Ovary (tissue), 7 donors: ENCODE measurements at regions not wholly inside any gene's neighbourhood (a gene's known extent, or its start where the extent isn't known, plus 50 kb on each side); places are given as distances from the start of the nearest gene placed in this dataset.
"Not testable (repeated sequence)": the region's sequence is repeated elsewhere in the genome, so short reads cannot be mapped to it uniquely, and the experiment has no call there.

Experiments used
- DNase-seq, 5 donors: peaks; one replicate each; pipeline ENCODE4 v3.0.0-alpha.2; 2019 to 2020
- H3K27ac ChIP-seq, 2 donors: fragments of 200-600 bp; one replicate each; pipeline versions ENCODE4 v1.5.1 to v1.8.0; 2019 to 2022
- H3K27me3 ChIP-seq: fragments of 200-600 bp; one replicate; pipeline ENCODE4 v1.8.0; 2022
- H3K36me3 ChIP-seq: fragments of 200-600 bp; sonication (generic); one replicate; pipeline ENCODE4 v1.5.1; 2019
- H3K4me1 ChIP-seq: one replicate; pipeline ENCODE4 v1.8.1; 2013; ENCODE audit warnings: mild to moderate bottlenecking, moderate library complexity; ENCODE audit not compliant: insufficient read depth
- H3K4me3 ChIP-seq: fragments of 200-600 bp; sonication (generic); one replicate; pipeline ENCODE4 v1.5.1; 2017
- H3K9me3 ChIP-seq, 2 donors: fragments of 200-600 bp in 1 of 2; sonication (generic) in 1 of 2; one replicate each; pipeline versions ENCODE4 v1.5.1 to v1.8.1; 2013 to 2019; ENCODE audit warnings: mild to moderate bottlenecking in 1 of 2, moderate library complexity in 1 of 2
- CTCF ChIP-seq, 3 donors: fragments of 450-650 bp in 2 of 3; fragments of 200-600 bp in 1 of 3; IDR thresholded peaks; one replicate each; pipeline versions ENCODE4 v1.5.1 to v1.8.0; 2016 to 2022; ENCODE audit warnings: antibody characterized with exemption in 3 of 3, mild to moderate bottlenecking in 1 of 3
- EP300 ChIP-seq: sonication (generic); formaldehyde crosslinking; IDR thresholded peaks from one replicate; pipeline ENCODE4 v1.6.1; 2017; ENCODE audit warnings: antibody characterized with exemption
- POLR2A ChIP-seq: fragments of 450-650 bp; IDR thresholded peaks from one replicate; pipeline ENCODE4 v1.6.1; 2017; ENCODE audit warnings: antibody characterized with exemption, mild to moderate bottlenecking, moderate library complexity
- WGBS, 3 donors: extraction: QIAGEN DNeasy Blood & Tissue Kit in 1 of 3; methylation state at CpG; one replicate each; pipeline versions ENCODE4 v1.1.5 to v1.1.7; 2013 to 2017; 5-methylcytosine and 5-hydroxymethylcytosine counted together
- intact Hi-C, 4 donors: fragments of 100-400 bp; cut with DNase I; formaldehyde crosslinking; loops; one replicate each; pipeline versions ENCODE4 v1.11.0 to v1.15.1; 2022 to 2023
- donor health status: DM: no; HTN: no; CAD: no; lungs with moderate emphysema.
- donor health status: DM: no; HTN: no; CAD: no.
- donor health status: Bipolar disorder and iron deficiency.
- donor health status: DM: no; HTN: no; CAD: no.
- donor health status: DM: yes; HTN: yes; CAD: no.

DNA sequence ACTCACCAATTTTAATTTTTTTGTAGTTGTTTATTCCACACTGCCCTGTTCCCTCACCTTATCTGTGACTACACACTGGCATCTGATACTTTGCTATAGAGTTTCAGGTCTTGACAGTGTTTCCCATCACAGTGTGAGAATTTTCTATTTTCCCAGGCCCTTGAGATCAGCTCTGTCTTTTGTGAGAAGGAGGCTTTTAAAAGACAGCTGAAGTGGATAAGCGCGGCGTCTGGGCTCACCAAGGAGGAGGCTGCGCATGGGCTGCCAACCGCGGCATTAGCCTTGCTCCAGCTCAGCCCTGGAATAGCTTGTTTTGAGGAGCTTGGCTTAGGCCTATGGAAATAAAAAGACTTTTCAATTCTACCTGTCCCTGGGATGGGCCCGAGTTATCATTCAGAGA is 181.3 kb downstream of the RMST start:
- TF ChIP-seq POLR2A = no peak
- TF ChIP-seq EP300 = no peak
- no peak for TF ChIP-seq CTCF (IDR thresholded peaks at IDR 0.05)
- Histone ChIP-seq H3K36me3 (no peaks in the 10 kb centered on the region), H3K27ac (no peak overlapping the region), H3K4me3 (no peak overlapping the region), H3K9me3 (no peaks in the 10 kb centered on the region), H3K4me1 (no peaks in the 10 kb centered on the region), H3K27me3 (no peaks in the 10 kb centered on the region)
- intact Hi-C loops = no loop called here
- no peak for DNase-seq
- WGBS, 3 donors = 88 to 92% (median 91%) methylated on average over 7 of the region's 7 CpGs

DNA sequence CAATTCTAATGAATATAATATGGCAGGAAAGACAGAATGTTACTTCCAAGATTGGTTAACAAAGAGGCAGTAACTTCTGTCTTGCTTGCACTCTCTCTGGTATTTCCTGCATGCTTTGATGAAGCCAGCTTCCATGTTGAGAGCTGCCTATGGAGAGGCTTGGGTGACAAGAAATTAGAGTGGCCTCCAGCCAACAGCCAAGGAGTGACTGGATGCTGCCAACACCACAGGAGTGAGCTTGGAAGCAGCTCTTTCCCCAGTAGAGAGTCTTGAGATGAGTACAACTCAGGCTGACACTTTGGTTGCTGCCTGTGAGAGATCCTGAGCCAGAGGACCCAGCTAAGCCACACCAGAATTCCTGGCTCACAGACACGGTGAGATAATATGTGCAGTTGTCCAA is 183.1 kb downstream of the RMST start:
- Histone ChIP-seq H3K4me1 (no peaks in the 10 kb centered on the region), H3K4me3 (no peak overlapping the region), H3K27ac (no peak overlapping the region), H3K27me3 (no peaks in the 10 kb centered on the region), H3K36me3 (no peaks in the 10 kb centered on the region), H3K9me3 (no peaks in the 10 kb centered on the region)
- no peak for DNase-seq
- TF ChIP-seq EP300 (no peak), CTCF (IDR thresholded peaks at IDR 0.05) (no peak), POLR2A (no peak)
- 60 to 85% (median 72%) methylated on average over 1 of the region's 1 CpG for WGBS, 3 donors
- intact Hi-C loops = no loop called here

- Histone ChIP-seq H3K4me3 (no peak overlapping the region), H3K9me3 (no peaks in the 10 kb centered on the region), H3K4me1 (no peaks in the 10 kb centered on the region), H3K27ac (no peak overlapping the region), H3K27me3 (no peaks in the 10 kb centered on the region), H3K36me3 (no peaks in the 10 kb centered on the region)
- no peak for TF ChIP-seq EP300
- TF ChIP-seq POLR2A = no peak
- no peak for TF ChIP-seq CTCF (IDR thresholded peaks at IDR 0.05)
- intact Hi-C loops = no loop called here
- no peak for DNase-seq
- 73 to 81% (median 78%) methylated on average over 1 of the region's 1 CpG for WGBS, 3 donors
Observed at GRCh38 chr12:97647142-97647541, 184.5 kb downstream of the RMST start.

DNA sequence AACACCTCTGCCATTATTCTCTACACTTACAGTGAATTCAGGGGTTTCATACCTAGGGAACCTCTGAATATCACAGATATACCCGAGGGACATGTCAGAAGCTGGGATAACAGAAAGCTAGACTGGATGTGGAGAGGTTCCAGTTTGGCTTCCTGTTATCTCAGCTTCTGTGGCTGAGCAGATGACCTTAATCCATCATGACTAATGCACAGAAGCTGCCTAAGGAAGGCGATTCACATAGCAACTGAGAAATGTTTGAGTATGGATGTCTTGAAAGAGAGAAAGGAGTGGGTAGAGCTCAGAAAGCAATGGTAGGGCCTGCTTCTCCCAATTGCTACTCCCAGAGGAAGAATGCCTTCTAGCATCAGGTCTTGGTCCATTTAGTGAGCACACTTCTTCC is 187.6 kb downstream of the RMST start:
- TF ChIP-seq POLR2A (no peak), EP300 (no peak), CTCF (IDR thresholded peaks at IDR 0.05) (no peak)
- 49 to 65% (median 57%) methylated on average over 2 of the region's 2 CpGs for WGBS, 3 donors
- H3K27me3 ChIP-seq = no peaks in the 10 kb centered on the region
- no peaks in the 10 kb centered on the region for H3K9me3 ChIP-seq
- no peaks in the 10 kb centered on the region for H3K4me1 ChIP-seq
- DNase-seq = no peak
- intact Hi-C loops = no loop called here
- no peak overlapping the region for H3K27ac ChIP-seq
- H3K36me3 ChIP-seq = no peaks in the 10 kb centered on the region
- no peak overlapping the region for H3K4me3 ChIP-seq

GRCh38 chr12:97656548-97656947 is 193.9 kb downstream of the RMST start:
- H3K36me3 ChIP-seq, H3K9me3 ChIP-seq, H3K27me3 ChIP-seq, DNase-seq, H3K4me1 ChIP-seq, intact Hi-C loops, H3K27ac ChIP-seq, H3K4me3 ChIP-seq: not testable (repeated sequence)
- 84 to 91% (median 90%) methylated on average over 11 to 19 of the region's 19 CpGs for WGBS, 3 donors
